Spleen (tissue), 7 donors: ENCODE measurements at regions not wholly inside any gene's neighbourhood (a gene's known extent, or its start where the extent isn't known, plus 50 kb on each side); places are given as distances from the start of the nearest gene placed in this dataset.

Source experiments
- POLR2A ChIP-seq, 3 donors: fragments of 450-650 bp; IDR thresholded peaks; one replicate each; pipeline ENCODE4 v1.5.1; 2017; ENCODE audit warnings: antibody characterized with exemption in 3 of 3, mild to moderate bottlenecking in 1 of 3
- POLR2AphosphoS5 ChIP-seq, 3 donors: sonication (generic); formaldehyde crosslinking; IDR thresholded peaks; one replicate each; pipeline ENCODE4 v1.5.1; 2017; ENCODE audit warnings: antibody characterized with exemption in 3 of 3
- TF ChIP-seq, protein P1 (sequence below), 11 experiments: fragments of 200-600 bp in 7 of 11; fragments of 450-650 bp in 4 of 11; sonication (generic) in 4 of 11; IDR thresholded peaks in 8 of 11; conservative IDR thresholded peaks in 3 of 11; 1 replicate in 7 of 11; 2 replicates in 4 of 11; pipeline versions ENCODE4 v1.4.0 to v1.8.0; 2016 to 2021; ENCODE audit warnings: antibody characterized with exemption in 11 of 11, inconsistent platforms in 4 of 11, mild to moderate bottlenecking in 1 of 11
- donor health status: DM: no; HTN: no; CAD: no; lungs with moderate emphysema.
- donor health status: DM: no; HTN: no; CAD: no.
- donor health status: DM: no; HTN: no; CAD: no.

- TF ChIP-seq POLR2A (IDR thresholded peaks at IDR 0.05): no peak
- TF ChIP-seq, protein P1, sequence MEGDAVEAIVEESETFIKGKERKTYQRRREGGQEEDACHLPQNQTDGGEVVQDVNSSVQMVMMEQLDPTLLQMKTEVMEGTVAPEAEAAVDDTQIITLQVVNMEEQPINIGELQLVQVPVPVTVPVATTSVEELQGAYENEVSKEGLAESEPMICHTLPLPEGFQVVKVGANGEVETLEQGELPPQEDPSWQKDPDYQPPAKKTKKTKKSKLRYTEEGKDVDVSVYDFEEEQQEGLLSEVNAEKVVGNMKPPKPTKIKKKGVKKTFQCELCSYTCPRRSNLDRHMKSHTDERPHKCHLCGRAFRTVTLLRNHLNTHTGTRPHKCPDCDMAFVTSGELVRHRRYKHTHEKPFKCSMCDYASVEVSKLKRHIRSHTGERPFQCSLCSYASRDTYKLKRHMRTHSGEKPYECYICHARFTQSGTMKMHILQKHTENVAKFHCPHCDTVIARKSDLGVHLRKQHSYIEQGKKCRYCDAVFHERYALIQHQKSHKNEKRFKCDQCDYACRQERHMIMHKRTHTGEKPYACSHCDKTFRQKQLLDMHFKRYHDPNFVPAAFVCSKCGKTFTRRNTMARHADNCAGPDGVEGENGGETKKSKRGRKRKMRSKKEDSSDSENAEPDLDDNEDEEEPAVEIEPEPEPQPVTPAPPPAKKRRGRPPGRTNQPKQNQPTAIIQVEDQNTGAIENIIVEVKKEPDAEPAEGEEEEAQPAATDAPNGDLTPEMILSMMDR (IDR thresholded peaks at IDR 0.05 in 8 of 11, conservative IDR thresholded peaks at IDR 0.05 in 3 of 11): no peak
- TF ChIP-seq POLR2AphosphoS5 (IDR thresholded peaks at IDR 0.05): no peak
Observed at GRCh38 chr14:49480053-49480760, 106.0 kb downstream of the RPS29 start.
